B cell (primary cell): ENCODE measurements at regions not wholly inside any gene's neighbourhood (a gene's known extent, or its start where the extent isn't known, plus 50 kb on each side); places are given as distances from the start of the nearest gene placed in this dataset.

Experiments used
- ATAC-seq: fragments of 200-7000 bp; cut with Tn5 transposase; one replicate; pipeline ENCODE4 v1.10.0; 2021; ENCODE audit warnings: low read depth, mild to moderate bottlenecking, moderate number of reproducible peaks, moderate library complexity
- CTCF ChIA-PET: fragments of 350-600 bp; sonication (Branson Sonifier 250); formaldehyde crosslinking; loops from one replicate; lab custom pipeline; 2021; ENCODE audit warnings: antibody characterized with exemption, inconsistent platforms; lab: Charles Lee
- POLR2A ChIA-PET: fragments of 350-600 bp; sonication (Branson Sonifier 250); formaldehyde crosslinking; loops from one replicate; lab custom pipeline; 2021; ENCODE audit warnings: antibody characterized with exemption; lab: Charles Lee
- DNase-seq: peaks from one replicate; pipeline ENCODE4 v3.0.0; 2013
- H2AFZ ChIP-seq: 2 replicates; pipeline ENCODE4 v1.6.1; 2012; ENCODE audit warnings: mild to moderate bottlenecking, low read depth, low read length; ENCODE audit not compliant: insufficient read depth, poor library complexity, severe bottlenecking
- H3K27ac ChIP-seq, 2 donors: 1 replicate in 1 of 2; 2 replicates in 1 of 2; pipeline ENCODE4 v1.5.1; 2012 to 2013; ENCODE audit warnings: low read length in 2 of 2, mild to moderate bottlenecking in 2 of 2, moderate library complexity in 1 of 2
- H3K27me3 ChIP-seq, 4 experiments: fragments of 200-600 bp in 1 of 4; sonication (generic) in 1 of 4; replicated peaks in 1 of 4; 1 replicate in 2 of 4; 2 replicates in 2 of 4; pipeline versions ENCODE4 v1.6.1 to v1.7.0; 2013 to 2016; ENCODE audit warnings: low read length in 3 of 4, mild to moderate bottlenecking in 2 of 4, mixed read lengths in 1 of 4, moderate library complexity in 1 of 4; ENCODE audit not compliant: insufficient read depth in 4 of 4, control insufficient read depth in 3 of 4; ENCODE audit errors: control extremely low read depth in 1 of 4
- H3K36me3 ChIP-seq, 2 experiments: replicated peaks in 1 of 2; 1 replicate in 1 of 2; 2 replicates in 1 of 2; pipeline versions ENCODE4 v1.6.1 to v1.7.1; 2013; ENCODE audit warnings: low read length in 1 of 2; ENCODE audit not compliant: insufficient read depth in 2 of 2, control insufficient read depth in 1 of 2; ENCODE audit errors: control extremely low read depth in 1 of 2, extremely low read depth in 1 of 2
- H3K4me1 ChIP-seq, 2 donors: fragments of 200-600 bp in 1 of 2; sonication (generic) in 1 of 2; 1 replicate in 1 of 2; 2 replicates in 1 of 2; pipeline versions ENCODE4 v1.5.1 to v1.6.1; 2013 to 2017; ENCODE audit warnings: low read length in 2 of 2; ENCODE audit not compliant: control insufficient read depth in 2 of 2, insufficient read depth in 2 of 2
- H3K4me2 ChIP-seq: replicated peaks from 2 replicates; pipeline ENCODE3; 2012; ENCODE audit warnings: mild to moderate bottlenecking, low read depth, low read length; ENCODE audit not compliant: poor library complexity, severe bottlenecking
- H3K4me3 ChIP-seq, 5 experiments: fragments of 200-600 bp in 1 of 5; sonication (generic) in 1 of 5; 1 replicate in 3 of 5; 2 replicates in 2 of 5; pipeline versions ENCODE4 v1.5.1 to v1.7.0; 2011 to 2016; ENCODE audit warnings: low read length in 4 of 5, mild to moderate bottlenecking in 4 of 5, low read depth in 2 of 5, control low read depth in 1 of 5, moderate library complexity in 1 of 5; ENCODE audit not compliant: insufficient read depth in 1 of 5; ENCODE audit errors: control extremely low read depth in 1 of 5, extremely low read depth in 1 of 5
- H3K79me2 ChIP-seq: fragments of 200-600 bp; sonication (generic); one replicate; pipeline ENCODE4 v1.6.0; 2016; ENCODE audit warnings: low read length; ENCODE audit not compliant: control insufficient read depth, insufficient read depth
- H3K9ac ChIP-seq: fragments of 200-600 bp; sonication (generic); 2 replicates; pipeline ENCODE4 v1.6.1; 2017; ENCODE audit warnings: mild to moderate bottlenecking, low read length, moderate library complexity
- H3K9me3 ChIP-seq, 3 donors: one replicate each; pipeline versions ENCODE4 v1.6.1 to v1.7.1; 2013; ENCODE audit warnings: low read length in 2 of 3; ENCODE audit not compliant: control insufficient read depth in 2 of 3, insufficient read depth in 1 of 3; ENCODE audit errors: control extremely low read depth in 1 of 3
- H4K20me1 ChIP-seq: 2 replicates; pipeline ENCODE4 v1.6.0; 2012; ENCODE audit warnings: mild to moderate bottlenecking, low read length; ENCODE audit not compliant: insufficient read depth, control insufficient read depth, poor library complexity, severe bottlenecking
- H3K27ac Mint-ChIP-seq: one replicate; pipeline ENCODE4 v1.8.0; 2021; ENCODE audit warnings: mixed read lengths
- H3K27me3 Mint-ChIP-seq: one replicate; pipeline ENCODE4 v1.8.0; 2021; ENCODE audit warnings: mixed read lengths
- H3K4me1 Mint-ChIP-seq: one replicate; pipeline ENCODE4 v1.8.0; 2021; ENCODE audit warnings: mixed read lengths
- H3K4me3 Mint-ChIP-seq: one replicate; pipeline ENCODE4 v1.8.0; 2021; ENCODE audit warnings: mixed read lengths
- H3K9me3 Mint-ChIP-seq: one replicate; pipeline ENCODE4 v1.8.0; 2022; ENCODE audit warnings: mixed read lengths; ENCODE audit not compliant: insufficient read depth
- CTCF ChIP-seq: fragments of 200-600 bp; IDR thresholded peaks from one replicate; pipeline ENCODE4 v1.8.0; 2022; ENCODE audit warnings: antibody characterized with exemption, mild to moderate bottlenecking
- EZH2 ChIP-seq: IDR thresholded peaks from 2 replicates; pipeline ENCODE4 v1.6.1; 2012; ENCODE audit warnings: borderline replicate concordance, low read depth, mild to moderate bottlenecking, moderate library complexity, low read length; ENCODE audit not compliant: insufficient read depth, poor library complexity, severe bottlenecking
- WGBS: methylation state at CpG from one replicate; pipeline ENCODE4 v1.1.5; 2013; ENCODE audit warnings: missing lambda C conversion rate; ENCODE audit not compliant: insufficient coverage; 5-methylcytosine and 5-hydroxymethylcytosine counted together
- intact Hi-C: fragments of 100-400 bp; cut with micrococcal nuclease; formaldehyde crosslinking; loops from one replicate; pipeline ENCODE4 v1.10.0; 2022

GRCh38 chr1:199858856-199859255, 168.7 kb upstream of the NR5A2 start:
- no peak for ATAC-seq
- H3K4me3 Mint-ChIP-seq = no peak overlapping the region
- intact Hi-C loops = no loop called here
- peaks cover 0 to 4% (median 0%) of the 10 kb centered on the region in 4 experiments for H3K27me3 ChIP-seq
- H3K36me3 ChIP-seq = no peaks in the 10 kb centered on the region
- H3K27me3 Mint-ChIP-seq = peaks cover 22% of the 10 kb centered on the region
- ChIA-PET CTCF (no interaction called here), POLR2A (no interaction called here)
- H3K9me3 ChIP-seq = peaks cover 0 to 1% (median 0%) of the 10 kb centered on the region in 3 donors
- H3K27ac ChIP-seq = no peak overlapping the region
- no peak for DNase-seq
- WGBS = no CpG with 5 or more reads among the region's 1 CpG
- H3K4me1 ChIP-seq = peaks cover 7 to 12% of the 10 kb centered on the region in 2 donors
- H2AFZ ChIP-seq = no peak overlapping the region
- no peak overlapping the region for H3K9ac ChIP-seq
- H4K20me1 ChIP-seq = no peaks in the 10 kb centered on the region
- no peak overlapping the region for H3K4me3 ChIP-seq
- H3K9me3 Mint-ChIP-seq = no peaks in the 10 kb centered on the region
- H3K79me2 ChIP-seq = no peaks in the 10 kb centered on the region
- peaks cover 9% of the 10 kb centered on the region for H3K4me1 Mint-ChIP-seq
- TF ChIP-seq EZH2 (no peak), CTCF (no peak)
- H3K4me2 ChIP-seq = no peak overlapping the region
- no peak overlapping the region for H3K27ac Mint-ChIP-seq

GRCh38 chr1:199859491-199859933, 168.0 kb upstream of the NR5A2 start:
- H3K9me3 ChIP-seq = peaks cover 0 to 1% (median 0%) of the 10 kb centered on the region in 3 donors
- ATAC-seq = peak; percentile 41
- H3K4me2 ChIP-seq = peak overlapping the region; percentile 34
- no peak overlapping the region for H3K27ac ChIP-seq
- Mint-ChIP-seq H3K27me3 (peaks cover 18% of the 10 kb centered on the region), H3K27ac (no peak overlapping the region), H3K4me3 (peak overlapping the region; percentile 6), H3K9me3 (no peaks in the 10 kb centered on the region), H3K4me1 (peaks cover 9% of the 10 kb centered on the region)
- no peak overlapping the region for H3K9ac ChIP-seq
- 0% methylated on average over 3 of the region's 3 CpGs for WGBS
- H3K4me3 ChIP-seq = no peak overlapping the region
- H3K4me1 ChIP-seq = peaks cover 7 to 12% of the 10 kb centered on the region in 2 donors
- TF ChIP-seq CTCF (no peak), EZH2 (no peak)
- POLR2A ChIA-PET = no interaction called here
- intact Hi-C loops = no loop called here
- no peaks in the 10 kb centered on the region for H3K79me2 ChIP-seq
- H4K20me1 ChIP-seq = no peaks in the 10 kb centered on the region
- H3K27me3 ChIP-seq = peaks cover 0 to 4% (median 0%) of the 10 kb centered on the region in 4 experiments
- no peak overlapping the region for H2AFZ ChIP-seq
- CTCF ChIA-PET = no interaction called here
- peak; percentile 46 for DNase-seq
- H3K36me3 ChIP-seq = no peaks in the 10 kb centered on the region
